H1 (cell line): ENCODE measurements at regions not wholly inside any gene's neighbourhood (a gene's known extent, or its start where the extent isn't known, plus 50 kb on each side); places are given as distances from the start of the nearest gene placed in this dataset.

ENCODE experiments used
- CTCF ChIA-PET: fragments of 300-600 bp; sonication (Branson Sonifier 250); formaldehyde crosslinking; loops from one replicate; lab custom pipeline; 2021; ENCODE audit not compliant: partially characterized antibody; lab: Charles Lee
- POLR2A ChIA-PET: fragments of 300-600 bp; sonication (Branson Sonifier 250); formaldehyde crosslinking; loops from one replicate; lab custom pipeline; 2021; ENCODE audit warnings: inconsistent platforms; ENCODE audit not compliant: partially characterized antibody; lab: Charles Lee
- DNase-seq, 2 experiments: peaks; one replicate each; pipeline versions ENCODE4 v3.0.0 to v3.0.0-alpha.2; 2010 to 2022; ENCODE audit warnings: low spot score in 2 of 2, low read depth in 1 of 2, mixed read lengths in 1 of 2
- FAIRE-seq: peaks from 2 replicates; lab custom pipeline; 2011; peaks lifted over from hg19 to GRCh38; lab: Jason Lieb, UNC
- H2AFZ ChIP-seq: 2 replicates; pipeline ENCODE4 v1.8.1; 2012; ENCODE audit warnings: low read length, inconsistent platforms
- H2AK5ac ChIP-seq: 2 replicates; pipeline ENCODE4 v1.6.1; 2013; ENCODE audit warnings: low read depth, low read length
- H2BK120ac ChIP-seq: replicated peaks from 2 replicates; pipeline ENCODE3; 2013; ENCODE audit warnings: low read depth, low read length, inconsistent platforms
- H2BK12ac ChIP-seq: 2 replicates; pipeline ENCODE4 v1.6.1; 2013; ENCODE audit warnings: low read depth, low read length
- H2BK15ac ChIP-seq: 2 replicates; pipeline ENCODE4 v1.6.1; 2013; ENCODE audit warnings: low read length
- H2BK20ac ChIP-seq: 2 replicates; pipeline ENCODE4 v1.6.1; 2013; ENCODE audit warnings: low read length
- H2BK5ac ChIP-seq: 2 replicates; pipeline ENCODE4 v1.6.1; 2013; ENCODE audit warnings: low read depth, low read length
- H3K14ac ChIP-seq: 2 replicates; pipeline ENCODE4 v1.6.1; 2013; ENCODE audit warnings: inconsistent platforms; ENCODE audit not compliant: insufficient read length
- H3K18ac ChIP-seq: 2 replicates; pipeline ENCODE4 v1.6.1; 2013; ENCODE audit warnings: low read length; ENCODE audit errors: extremely low read depth
- H3K23ac ChIP-seq: 2 replicates; pipeline ENCODE4 v1.6.1; 2013; ENCODE audit warnings: inconsistent platforms; ENCODE audit not compliant: insufficient read length
- H3K23me2 ChIP-seq: 2 replicates; pipeline ENCODE4 v1.6.1; 2013; ENCODE audit warnings: low read depth, low read length
- H3K27ac ChIP-seq: 2 replicates; pipeline ENCODE4 v1.6.1; 2011; ENCODE audit warnings: low read depth, low read length, inconsistent platforms
- H3K27me3 ChIP-seq, 4 experiments: replicated peaks in 1 of 4; 1 replicate in 1 of 4; 2 replicates in 3 of 4; pipeline versions ENCODE4 v1.6.1 to v1.8.1; 2011 to 2013; ENCODE audit warnings: low read length in 3 of 4, mild to moderate bottlenecking in 3 of 4, inconsistent platforms in 2 of 4, mixed read lengths in 2 of 4, moderate library complexity in 1 of 4; ENCODE audit not compliant: control insufficient read depth in 3 of 4, insufficient read depth in 3 of 4; ENCODE audit errors: extremely low read depth in 1 of 4
- H3K36me3 ChIP-seq, 4 experiments: 2 replicates each; pipeline versions ENCODE4 v1.6.1 to v1.8.1; 2011 to 2013; ENCODE audit warnings: mild to moderate bottlenecking in 4 of 4, low read length in 3 of 4, moderate library complexity in 2 of 4, control low read depth in 1 of 4, inconsistent platforms in 1 of 4; ENCODE audit not compliant: insufficient read depth in 4 of 4, control insufficient read depth in 2 of 4
- H3K4ac ChIP-seq: replicated peaks from 2 replicates; pipeline ENCODE3; 2013; ENCODE audit warnings: low read length, low read depth, mixed read lengths, inconsistent platforms; ENCODE audit not compliant: insufficient read length
- H3K4me1 ChIP-seq, 4 experiments: replicated peaks in 1 of 4; 1 replicate in 1 of 4; 2 replicates in 3 of 4; pipeline versions ENCODE4 v1.6.1 to v1.8.1; 2011 to 2013; ENCODE audit warnings: low read length in 3 of 4, inconsistent platforms in 2 of 4, mixed read lengths in 1 of 4; ENCODE audit not compliant: insufficient read depth in 4 of 4, control insufficient read depth in 3 of 4
- H3K4me2 ChIP-seq, 2 experiments: 2 replicates each; pipeline versions ENCODE4 v1.6.1 to v1.8.1; 2011 to 2013; ENCODE audit warnings: low read depth in 2 of 2, low read length in 2 of 2, control low read depth in 1 of 2, inconsistent platforms in 1 of 2, mild to moderate bottlenecking in 1 of 2; ENCODE audit not compliant: insufficient read depth in 1 of 2
- H3K4me3 ChIP-seq, 4 experiments: fragments of 200-600, 300-600 bp in 1 of 4; sonication (generic), shearing (Covaris generic), sonication (Bioruptor Twin) in 1 of 4; 2 replicates each; pipeline versions ENCODE4 v1.5.1 to v1.8.1; 2011 to 2016; ENCODE audit warnings: low read length in 4 of 4, low read depth in 3 of 4, control low read depth in 2 of 4, inconsistent platforms in 2 of 4, mild to moderate bottlenecking in 2 of 4, mixed read lengths in 1 of 4, moderate library complexity in 1 of 4; ENCODE audit not compliant: insufficient read depth in 2 of 4; ENCODE audit errors: extremely low read depth in 1 of 4
- H3K56ac ChIP-seq: replicated peaks from 2 replicates; pipeline ENCODE3; 2013; ENCODE audit warnings: low read depth, mild to moderate bottlenecking, mixed read lengths, low read length, inconsistent platforms; ENCODE audit not compliant: insufficient read length
- H3K79me1 ChIP-seq: 2 replicates; pipeline ENCODE4 v1.6.1; 2013; ENCODE audit warnings: low read depth, low read length, control low read depth
- H3K79me2 ChIP-seq, 2 experiments: 2 replicates each; pipeline versions ENCODE4 v1.6.1 to v1.8.1; 2012 to 2013; ENCODE audit warnings: low read length in 2 of 2, mild to moderate bottlenecking in 2 of 2, inconsistent platforms in 1 of 2; ENCODE audit not compliant: insufficient read depth in 2 of 2, control insufficient read depth in 1 of 2
- H3K9ac ChIP-seq, 4 experiments: replicated peaks in 1 of 4; 1 replicate in 1 of 4; 2 replicates in 3 of 4; pipeline versions ENCODE4 v1.6.1 to v1.8.1; 2011 to 2013; ENCODE audit warnings: low read depth in 3 of 4, low read length in 3 of 4, control low read depth in 2 of 4, mild to moderate bottlenecking in 2 of 4, moderate library complexity in 2 of 4, inconsistent platforms in 1 of 4; ENCODE audit errors: extremely low read depth in 1 of 4
- H3K9me3 ChIP-seq, 2 experiments: 2 replicates each; pipeline versions ENCODE4 v1.6.1 to v1.8.1; 2012 to 2013; ENCODE audit warnings: mild to moderate bottlenecking in 2 of 2, moderate library complexity in 2 of 2, control low read depth in 1 of 2, inconsistent platforms in 1 of 2, low read depth in 1 of 2, low read length in 1 of 2, mixed read lengths in 1 of 2; ENCODE audit not compliant: insufficient read depth in 2 of 2
- H4K20me1 ChIP-seq, 2 experiments: replicated peaks in 1 of 2; 2 replicates each; pipeline versions ENCODE3 to v1.8.1; 2011 to 2013; ENCODE audit warnings: inconsistent platforms in 2 of 2, low read length in 2 of 2, mild to moderate bottlenecking in 1 of 2; ENCODE audit not compliant: insufficient read depth in 2 of 2, control insufficient read depth in 1 of 2
- H4K5ac ChIP-seq: 2 replicates; pipeline ENCODE4 v1.6.1; 2013; ENCODE audit warnings: low read length, low read depth, mixed read lengths, inconsistent platforms; ENCODE audit not compliant: insufficient read length
- H4K8ac ChIP-seq: 2 replicates; pipeline ENCODE4 v1.8.0; 2013; ENCODE audit warnings: mild to moderate bottlenecking, moderate library complexity, low read length, inconsistent platforms; ENCODE audit not compliant: insufficient read depth; ENCODE audit errors: extremely low read depth
- H4K91ac ChIP-seq: replicated peaks from 2 replicates; pipeline ENCODE3; 2013; ENCODE audit warnings: low read length, mixed read lengths, inconsistent platforms; ENCODE audit not compliant: insufficient read length
- CEBPB ChIP-seq: IDR thresholded peaks from 2 replicates; pipeline ENCODE4 v1.6.1; 2012; ENCODE audit warnings: low read depth, low read length
- EGR1 ChIP-seq: IDR thresholded peaks from 2 replicates; pipeline ENCODE4 v1.6.1; 2011; ENCODE audit warnings: low read depth, low read length, borderline replicate concordance
- KDM4A ChIP-seq: IDR thresholded peaks from one replicate; pipeline ENCODE4 v1.7.1; 2012; ENCODE audit warnings: low read depth, mild to moderate bottlenecking, moderate library complexity, low read length, inconsistent platforms; ENCODE audit not compliant: severe bottlenecking
- RAD21 ChIP-seq, 2 experiments: IDR thresholded peaks in 1 of 2; conservative IDR thresholded peaks in 1 of 2; 2 replicates each; pipeline ENCODE4 v1.6.1; 2011; ENCODE audit warnings: low read depth in 2 of 2, low read length in 2 of 2, improper control_type of control experiment in 1 of 2, inconsistent platforms in 1 of 2, mild to moderate bottlenecking in 1 of 2, moderate library complexity in 1 of 2
- RFX5 ChIP-seq: IDR thresholded peaks from 2 replicates; pipeline ENCODE4 v1.6.1; 2011; ENCODE audit warnings: low read depth, low read length, improper control_type of control experiment, borderline replicate concordance
- RNF2 ChIP-seq: fragments of 200-900, 300-1000 bp; sonication (generic); IDR thresholded peaks from 2 replicates; pipeline ENCODE4 v1.7.1; 2016; ENCODE audit warnings: borderline replicate concordance, low read depth, mild to moderate bottlenecking, antibody characterized with exemption, low read length; ENCODE audit not compliant: poor library complexity, severe bottlenecking; ENCODE audit errors: missing control alignments
- TBP ChIP-seq: IDR thresholded peaks from 2 replicates; pipeline ENCODE4 v1.6.1; 2011; ENCODE audit warnings: low read depth, low read length, improper control_type of control experiment
- TEAD4 ChIP-seq: IDR thresholded peaks from 2 replicates; pipeline ENCODE4 v1.6.1; 2012; ENCODE audit warnings: low read depth, low read length, inconsistent platforms, mixed read lengths
- WGBS, 2 experiments: shearing (Covaris generic) in 1 of 2; methylation state at CpG; one replicate each; pipeline versions ENCODE4 v1.1.6 to v1.1.7; 2013 to 2015; ENCODE audit warnings: low lambda C conversion rate in 2 of 2, mixed read lengths in 2 of 2, inconsistent platforms in 1 of 2, low coverage in 1 of 2, missing lambda C conversion rate in 1 of 2; ENCODE audit not compliant: insufficient replicate concordance in 2 of 2, insufficient coverage in 1 of 2, insufficient read length in 1 of 2; ENCODE audit errors: extremely low coverage in 1 of 2, missing lambda C conversion rate in 1 of 2; 5-methylcytosine and 5-hydroxymethylcytosine counted together

- no peaks in the 10 kb centered on the region for H3K79me2 ChIP-seq
- 87% methylated on average over 9 of the region's 9 CpGs; no CpG with 5 or more reads in 1 of the 2 experiments for WGBS, 2 experiments
- no peak overlapping the region for H3K4me3 ChIP-seq
- no peaks in the 10 kb centered on the region for H3K27me3 ChIP-seq
- H3K36me3 ChIP-seq, result no peaks in the 10 kb centered on the region
- H3K27ac ChIP-seq, result no peak overlapping the region
- no peak overlapping the region for H3K14ac ChIP-seq
- H3K79me1 ChIP-seq, result no peaks in the 10 kb centered on the region
- FAIRE-seq (no peak), DNase-seq (no peak)
- H4K8ac ChIP-seq, result no peak overlapping the region
- no peak overlapping the region for H2BK12ac ChIP-seq
- no peak overlapping the region for H3K4me2 ChIP-seq
- H3K56ac ChIP-seq, result no peak overlapping the region
- H3K4ac ChIP-seq, result no peak overlapping the region
- ChIA-PET POLR2A (no interaction called here), CTCF (interaction anchor here (0.6 kb wide), 1 partner anchor 376 kb away, joined by 3 read pairs; no protein-coding TSS in a partner anchor)
- H2BK20ac ChIP-seq, result no peak overlapping the region
- H2AK5ac ChIP-seq, result no peak overlapping the region
- TF ChIP-seq CEBPB (no peak), RFX5 (no peak), KDM4A (no peak), TBP (no peak), RNF2 (no peak), TEAD4 (no peak), RAD21 (IDR thresholded peaks at IDR 0.05 in 1 of 2, conservative IDR thresholded peaks at IDR 0.05 in 1 of 2; ENCODE audit: low read depth in 2 of 2, low read length in 2 of 2) (no peak), EGR1 (no peak)
- no peak overlapping the region for H3K9ac ChIP-seq
- H2BK120ac ChIP-seq, result no peak overlapping the region
- H3K9me3 ChIP-seq, result 0 out of 4 replicates have a peak, but pooled peaks cover 0 to 2% of the 10 kb centered on the region in 2 experiments
- H3K23ac ChIP-seq, result no peak overlapping the region
- no peak overlapping the region for H2BK5ac ChIP-seq
- no peak overlapping the region for H3K18ac ChIP-seq
- no peaks in the 10 kb centered on the region for H4K20me1 ChIP-seq
- H2AFZ ChIP-seq, result 0 out of 2 replicates have a peak overlapping the region, but pooled peaks have one; percentile 14
- no peak overlapping the region for H4K91ac ChIP-seq
- H3K4me1 ChIP-seq, result no peaks in the 10 kb centered on the region; a peak in 2 of 7 replicates
- H2BK15ac ChIP-seq, result no peak overlapping the region
- H3K23me2 ChIP-seq, result no peaks in the 10 kb centered on the region
- H4K5ac ChIP-seq, result no peak overlapping the region
Observed at GRCh38 chr5:33229216-33229615, 211.5 kb upstream of the TARS1 start.
